H9 (cell line): ENCODE measurements at regions not wholly inside any gene's neighbourhood (a gene's known extent, or its start where the extent isn't known, plus 50 kb on each side); places are given as distances from the start of the nearest gene placed in this dataset.

Source experiments
- DNase-seq: peaks from one replicate; pipeline ENCODE4 v3.0.0-alpha.2; 2017
- H2AFZ ChIP-seq: one replicate; pipeline ENCODE4 v1.6.1; 2013; ENCODE audit warnings: mild to moderate bottlenecking, low read length, control low read depth, moderate library complexity
- H2AK5ac ChIP-seq: 2 replicates; pipeline ENCODE4 v1.6.1; 2013; ENCODE audit warnings: low read length, control low read depth, mixed read lengths; ENCODE audit not compliant: insufficient read length
- H2BK120ac ChIP-seq: one replicate; pipeline ENCODE4 v1.6.1; 2013; ENCODE audit warnings: low read depth, mild to moderate bottlenecking, low read length, control low read depth, inconsistent platforms; ENCODE audit not compliant: poor library complexity, severe bottlenecking
- H2BK12ac ChIP-seq: 2 replicates; pipeline ENCODE4 v1.6.1; 2013; ENCODE audit warnings: low read length, control low read depth, mixed read lengths, low read depth; ENCODE audit not compliant: insufficient read length
- H2BK15ac ChIP-seq: 2 replicates; pipeline ENCODE4 v1.6.1; 2013; ENCODE audit warnings: low read depth, low read length, control low read depth
- H2BK20ac ChIP-seq: one replicate; pipeline ENCODE4 v1.6.1; 2013; ENCODE audit warnings: low read depth, mild to moderate bottlenecking, low read length, control low read depth, inconsistent platforms; ENCODE audit not compliant: poor library complexity, severe bottlenecking
- H2BK5ac ChIP-seq: 2 replicates; pipeline ENCODE4 v1.6.1; 2013; ENCODE audit warnings: low read length, control low read depth, mixed read lengths; ENCODE audit not compliant: insufficient read length
- H3K14ac ChIP-seq: 2 replicates; pipeline ENCODE4 v1.6.1; 2013; ENCODE audit warnings: low read length, control low read depth; ENCODE audit not compliant: insufficient read depth
- H3K18ac ChIP-seq: 2 replicates; pipeline ENCODE4 v1.6.1; 2013; ENCODE audit warnings: low read depth, mild to moderate bottlenecking, mixed read lengths, low read length, control low read depth; ENCODE audit not compliant: insufficient read length
- H3K23ac ChIP-seq: 2 replicates; pipeline ENCODE4 v1.6.1; 2013; ENCODE audit warnings: low read length, control low read depth, mixed read lengths, low read depth; ENCODE audit not compliant: insufficient read length
- H3K23me2 ChIP-seq: 2 replicates; pipeline ENCODE4 v1.6.1; 2013; ENCODE audit warnings: low read depth, mild to moderate bottlenecking, mixed read lengths, low read length, control low read depth; ENCODE audit not compliant: insufficient read length, poor library complexity, severe bottlenecking
- H3K27ac ChIP-seq: 2 replicates; pipeline ENCODE4 v1.5.1; 2013; ENCODE audit warnings: low read length, control low read depth, mixed read lengths, low read depth; ENCODE audit not compliant: insufficient read length
- H3K27me3 ChIP-seq: 2 replicates; pipeline ENCODE4 v1.6.1; 2013; ENCODE audit warnings: low read length, control low read depth, inconsistent platforms; ENCODE audit not compliant: insufficient read depth
- H3K4ac ChIP-seq: 2 replicates; pipeline ENCODE4 v1.6.1; 2013; ENCODE audit warnings: low read depth, mild to moderate bottlenecking, control low read depth, inconsistent platforms, low read length, moderate library complexity
- H3K4me1 ChIP-seq: 2 replicates; pipeline ENCODE4 v1.6.1; 2013; ENCODE audit warnings: low read length, control low read depth, inconsistent platforms; ENCODE audit not compliant: insufficient read depth
- H3K4me2 ChIP-seq: 2 replicates; pipeline ENCODE4 v1.6.1; 2013; ENCODE audit warnings: low read length, control low read depth, mixed read lengths; ENCODE audit not compliant: insufficient read length, insufficient read depth
- H3K56ac ChIP-seq: 2 replicates; pipeline ENCODE4 v1.6.1; 2013; ENCODE audit warnings: low read depth, mild to moderate bottlenecking, mixed read lengths, low read length, control low read depth; ENCODE audit not compliant: insufficient read length
- H3K79me1 ChIP-seq: 2 replicates; pipeline ENCODE4 v1.6.1; 2013; ENCODE audit warnings: low read depth, mild to moderate bottlenecking, moderate library complexity, low read length, control low read depth, inconsistent platforms; ENCODE audit not compliant: insufficient read depth, poor library complexity, severe bottlenecking
- H3K79me2 ChIP-seq: 2 replicates; pipeline ENCODE4 v1.6.1; 2013; ENCODE audit warnings: low read length, control low read depth, inconsistent platforms; ENCODE audit not compliant: insufficient read depth
- H3K9ac ChIP-seq: 2 replicates; pipeline ENCODE4 v1.6.1; 2013; ENCODE audit warnings: low read length, control low read depth, mixed read lengths; ENCODE audit not compliant: insufficient read length; ENCODE audit errors: extremely low read depth
- H3K9me3 ChIP-seq: one replicate; pipeline ENCODE4 v1.6.1; 2013; ENCODE audit warnings: low read depth, low read length, inconsistent platforms; ENCODE audit not compliant: control insufficient read depth
- H3T11ph ChIP-seq: one replicate; pipeline ENCODE4 v1.6.1; 2013; ENCODE audit warnings: mild to moderate bottlenecking, low read length, control low read depth, inconsistent platforms
- H4K20me1 ChIP-seq: one replicate; pipeline ENCODE4 v1.6.1; 2013; ENCODE audit not compliant: control insufficient read depth, insufficient read length, insufficient read depth
- H4K5ac ChIP-seq: 2 replicates; pipeline ENCODE4 v1.6.1; 2013; ENCODE audit warnings: low read depth, mild to moderate bottlenecking, mixed read lengths, low read length, control low read depth; ENCODE audit not compliant: insufficient read length
- H4K8ac ChIP-seq: replicated peaks from 2 replicates; pipeline ENCODE4 v1.6.1; 2013; ENCODE audit warnings: low read length, control low read depth, mixed read lengths, low read depth; ENCODE audit not compliant: insufficient read length
- H4K91ac ChIP-seq: 2 replicates; pipeline ENCODE4 v1.6.1; 2013; ENCODE audit warnings: low read depth, mild to moderate bottlenecking, moderate library complexity, mixed read lengths, low read length, control low read depth; ENCODE audit not compliant: insufficient read length
- H3K27ac Mint-ChIP-seq, 3 experiments: 2 replicates in 2 of 3; 3 replicates in 1 of 3; pipeline ENCODE4 v1.8.0; 2020 to 2021; ENCODE audit warnings: mixed read lengths in 3 of 3, mild to moderate bottlenecking in 1 of 3, moderate library complexity in 1 of 3
- H3K27me3 Mint-ChIP-seq: 2 replicates; pipeline ENCODE4 v1.8.0; 2021; ENCODE audit warnings: low read depth, mild to moderate bottlenecking, moderate library complexity, mixed read lengths
- H3K36me3 Mint-ChIP-seq, 3 experiments: 2 replicates in 2 of 3; 3 replicates in 1 of 3; pipeline ENCODE4 v1.8.0; 2020 to 2021; ENCODE audit warnings: low read depth in 3 of 3, mixed read lengths in 3 of 3; ENCODE audit not compliant: insufficient read depth in 1 of 3
- H3K4me1 Mint-ChIP-seq, 2 experiments: 2 replicates each; pipeline ENCODE4 v1.8.0; 2020; ENCODE audit warnings: mixed read lengths in 2 of 2
- H3K4me3 Mint-ChIP-seq, 2 experiments: 2 replicates in 1 of 2; 3 replicates in 1 of 2; pipeline ENCODE4 v1.8.0; 2020 to 2021; ENCODE audit warnings: mild to moderate bottlenecking in 2 of 2, mixed read lengths in 2 of 2, moderate library complexity in 1 of 2
- H3K9me3 Mint-ChIP-seq, 2 experiments: 2 replicates in 1 of 2; 3 replicates in 1 of 2; pipeline ENCODE4 v1.8.0; 2020; ENCODE audit warnings: mild to moderate bottlenecking in 2 of 2, mixed read lengths in 2 of 2, moderate library complexity in 1 of 2
- CTCF ChIP-seq: fragments of 200-600 bp; sonication (generic); conservative IDR thresholded peaks from 3 replicates; pipeline ENCODE4 v1.8.0; 2021; ENCODE audit warnings: antibody characterized with exemption, mild to moderate bottlenecking
- WGBS: extraction: QIAGEN DNeasy Blood & Tissue Kit; methylation state at CpG from one replicate; pipeline ENCODE4 v1.1.7; 2013; ENCODE audit warnings: missing lambda C conversion rate, low lambda C conversion rate, mixed read lengths; ENCODE audit not compliant: insufficient read length; ENCODE audit errors: extremely low coverage; 5-methylcytosine and 5-hydroxymethylcytosine counted together

- H3K9me3 ChIP-seq, result no peaks in the 10 kb centered on the region
- H3K79me1 ChIP-seq, result no peaks in the 10 kb centered on the region
- H2AFZ ChIP-seq, result no peak overlapping the region
- no peak overlapping the region for H3T11ph ChIP-seq
- H3K27ac Mint-ChIP-seq, result no peak overlapping the region
- no peak overlapping the region for H2BK120ac ChIP-seq
- no peaks in the 10 kb centered on the region; a peak in 2 of 7 replicates for H3K36me3 Mint-ChIP-seq
- H4K20me1 ChIP-seq, result no peaks in the 10 kb centered on the region
- no peaks in the 10 kb centered on the region for H3K79me2 ChIP-seq
- H3K9me3 Mint-ChIP-seq, result no peaks in the 10 kb centered on the region; a peak in 1 of 5 replicates
- H4K5ac ChIP-seq, result no peak overlapping the region
- no peak overlapping the region for H2BK20ac ChIP-seq
- H3K23ac ChIP-seq, result no peak overlapping the region
- H3K27me3 Mint-ChIP-seq, result peaks cover 10% of the 10 kb centered on the region
- DNase-seq, result no peak
- no peaks in the 10 kb centered on the region for H3K23me2 ChIP-seq
- no peak overlapping the region for H3K9ac ChIP-seq
- no peak overlapping the region for H3K27ac ChIP-seq
- H3K4ac ChIP-seq, result no peak overlapping the region
- peaks cover 4 to 6% of the 10 kb centered on the region in 2 experiments for H3K4me1 Mint-ChIP-seq
- no peaks in the 10 kb centered on the region; the same call in 1 of the 2 replicates for H3K4me1 ChIP-seq
- H3K27me3 ChIP-seq, result no peaks in the 10 kb centered on the region; the same call in 1 of the 2 replicates
- no peak overlapping the region for H2BK5ac ChIP-seq
- H2BK15ac ChIP-seq, result no peak overlapping the region
- no peak overlapping the region for H2AK5ac ChIP-seq
- H4K8ac ChIP-seq, result no peak overlapping the region
- no peak overlapping the region for H2BK12ac ChIP-seq
- no peak overlapping the region for H3K4me2 ChIP-seq
- no peak overlapping the region for H3K14ac ChIP-seq
- no peak overlapping the region for H3K18ac ChIP-seq
- TF ChIP-seq CTCF, result no peak
- H3K56ac ChIP-seq, result no peak overlapping the region
- no peak overlapping the region for H4K91ac ChIP-seq
- WGBS, result no CpG with 5 or more reads among the region's 4 CpGs
- no peak overlapping the region for H3K4me3 Mint-ChIP-seq
Measured at GRCh38 chr16:5621826-5622225, 524.2 kb upstream of the EEF2KMT start.
